Keratinocyte (primary cell): ENCODE measurements at regions not wholly inside any gene's neighbourhood (a gene's known extent, or its start where the extent isn't known, plus 50 kb on each side); places are given as distances from the start of the nearest gene placed in this dataset.
"Not testable (repeated sequence)": the region's sequence is repeated elsewhere in the genome, so short reads cannot be mapped to it uniquely, and the experiment has no call there.

Experiments used
- CTCF ChIP-seq, 3 experiments: IDR thresholded peaks in 1 of 3; conservative IDR thresholded peaks in 1 of 3; optimal IDR thresholded peaks in 1 of 3; 2 replicates in 2 of 3; 3 replicates in 1 of 3; pipeline versions ENCODE3 to v1.5.1; 2011; ENCODE audit warnings: low read length in 3 of 3, mild to moderate bottlenecking in 3 of 3, moderate library complexity in 2 of 3, control low read depth in 1 of 3, inconsistent platforms in 1 of 3; ENCODE audit not compliant: insufficient read depth in 2 of 3; ENCODE audit errors: extremely low read depth in 1 of 3
- EZH2 ChIP-seq: IDR thresholded peaks from one replicate; pipeline ENCODE4 v1.6.1; 2012; ENCODE audit warnings: inconsistent platforms, mild to moderate bottlenecking, low read length, moderate library complexity

GRCh38 chr2:125353542-125353941 is 1302.4 kb upstream of the GYPC start:
- not testable (repeated sequence) for TF ChIP-seq CTCF (optimal IDR thresholded peaks at IDR 0.05 in 1 of 3, IDR thresholded peaks at IDR 0.05 in 1 of 3, conservative IDR thresholded peaks at IDR 0.05 in 1 of 3; ENCODE audit: extremely low read depth in 1 of 3, insufficient read depth in 2 of 3, low read length in 3 of 3); EZH2
